Psoas muscle (tissue), 7 donors: ENCODE measurements at regions not wholly inside any gene's neighbourhood (a gene's known extent, or its start where the extent isn't known, plus 50 kb on each side); places are given as distances from the start of the nearest gene placed in this dataset.

Experiments
- ATAC-seq, 4 donors: fragments of 200-7000 bp; cut with Tn5 transposase; one replicate each; pipeline ENCODE4 v1.9.1; 2020; ENCODE audit warnings: moderate library complexity in 3 of 4, mild to moderate bottlenecking in 2 of 4
- DNase-seq, 2 donors: peaks; one replicate each; pipeline ENCODE4 v3.0.0-alpha.2; 2020
- H3K27ac ChIP-seq: fragments of 200-600 bp; one replicate; pipeline ENCODE4 v1.8.0; 2022
- H3K27me3 ChIP-seq, 3 donors: fragments of 200-600 bp in 1 of 3; one replicate each; pipeline versions ENCODE4 v1.6.1 to v1.8.0; 2013 to 2022; ENCODE audit warnings: low read length in 2 of 3, mild to moderate bottlenecking in 2 of 3, moderate library complexity in 1 of 3; ENCODE audit not compliant: insufficient read depth in 3 of 3
- H3K36me3 ChIP-seq, 2 donors: fragments of 200-600 bp in 1 of 2; one replicate each; pipeline versions ENCODE4 v1.6.1 to v1.8.0; 2013 to 2022; ENCODE audit warnings: low read depth in 1 of 2, mild to moderate bottlenecking in 1 of 2, moderate library complexity in 1 of 2; ENCODE audit not compliant: insufficient read depth in 1 of 2
- H3K4me1 ChIP-seq: fragments of 200-600 bp; one replicate; pipeline ENCODE4 v1.8.0; 2022
- H3K4me3 ChIP-seq: fragments of 200-600 bp; one replicate; pipeline ENCODE4 v1.8.0; 2022; ENCODE audit warnings: mild to moderate bottlenecking
- H3K9me3 ChIP-seq: fragments of 200-600 bp; one replicate; pipeline ENCODE4 v1.8.0; 2022
- WGBS, 3 donors: extraction: QIAGEN DNeasy Blood & Tissue Kit; methylation state at CpG; one replicate each; pipeline versions ENCODE4 v1.1.6 to v1.1.7; 2013; 5-methylcytosine and 5-hydroxymethylcytosine counted together
- intact Hi-C, 2 donors: fragments of 100-400 bp; cut with DNase I; formaldehyde crosslinking; loops; one replicate each; pipeline versions ENCODE4 v1.11.0 to v1.14.2; 2022
- TF ChIP-seq, protein P1 (sequence below): fragments of 200-600 bp; IDR thresholded peaks from one replicate; pipeline ENCODE4 v1.8.0; 2022; ENCODE audit warnings: antibody characterized with exemption
- donor health status: healthy with polysubstance abuse.
- donor health status: DM: no; HTN: no; CAD: no; lungs with moderate emphysema.
- donor health status: Bipolar disorder and iron deficiency.
- donor health status: healthy.
- donor health status: DM: yes; HTN: yes; CAD: no.
- donor health status: DM: no; HTN: no; CAD: no.
- donor health status: DM: yes; HTN: yes; CAD: no.

DNA sequence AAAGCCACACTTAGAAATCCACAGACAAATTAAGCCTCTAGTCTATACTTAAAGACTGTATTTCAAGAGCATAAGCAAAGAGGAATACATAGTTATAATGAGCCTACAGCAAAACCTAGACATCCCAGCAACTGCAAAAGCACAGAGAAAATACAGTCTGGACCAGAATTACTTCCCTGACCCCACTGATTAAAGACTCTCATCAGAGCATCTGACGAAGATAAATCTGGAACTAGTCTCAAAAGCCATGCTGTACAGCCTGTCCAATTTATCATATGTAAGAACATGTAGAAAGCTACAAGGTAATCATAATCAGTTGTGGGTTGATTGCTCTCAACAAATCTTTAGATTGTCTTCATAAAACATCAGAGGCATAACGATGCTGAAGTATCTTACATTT is 285.1 kb upstream of the CAND1 start:
- intact Hi-C loops, result no loop called here
- DNase-seq (no peak), ATAC-seq (no peak)
- Histone ChIP-seq H3K4me3 (no peak overlapping the region), H3K36me3 (no peaks in the 10 kb centered on the region), H3K9me3 (no peaks in the 10 kb centered on the region), H3K27me3 (no peaks in the 10 kb centered on the region), H3K27ac (no peak overlapping the region), H3K4me1 (no peaks in the 10 kb centered on the region)
- WGBS, 3 donors, result 87 to 94% (median 91%) methylated on average over 2 of the region's 2 CpGs
- TF ChIP-seq, protein P1, sequence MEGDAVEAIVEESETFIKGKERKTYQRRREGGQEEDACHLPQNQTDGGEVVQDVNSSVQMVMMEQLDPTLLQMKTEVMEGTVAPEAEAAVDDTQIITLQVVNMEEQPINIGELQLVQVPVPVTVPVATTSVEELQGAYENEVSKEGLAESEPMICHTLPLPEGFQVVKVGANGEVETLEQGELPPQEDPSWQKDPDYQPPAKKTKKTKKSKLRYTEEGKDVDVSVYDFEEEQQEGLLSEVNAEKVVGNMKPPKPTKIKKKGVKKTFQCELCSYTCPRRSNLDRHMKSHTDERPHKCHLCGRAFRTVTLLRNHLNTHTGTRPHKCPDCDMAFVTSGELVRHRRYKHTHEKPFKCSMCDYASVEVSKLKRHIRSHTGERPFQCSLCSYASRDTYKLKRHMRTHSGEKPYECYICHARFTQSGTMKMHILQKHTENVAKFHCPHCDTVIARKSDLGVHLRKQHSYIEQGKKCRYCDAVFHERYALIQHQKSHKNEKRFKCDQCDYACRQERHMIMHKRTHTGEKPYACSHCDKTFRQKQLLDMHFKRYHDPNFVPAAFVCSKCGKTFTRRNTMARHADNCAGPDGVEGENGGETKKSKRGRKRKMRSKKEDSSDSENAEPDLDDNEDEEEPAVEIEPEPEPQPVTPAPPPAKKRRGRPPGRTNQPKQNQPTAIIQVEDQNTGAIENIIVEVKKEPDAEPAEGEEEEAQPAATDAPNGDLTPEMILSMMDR, result no peak

DNA sequence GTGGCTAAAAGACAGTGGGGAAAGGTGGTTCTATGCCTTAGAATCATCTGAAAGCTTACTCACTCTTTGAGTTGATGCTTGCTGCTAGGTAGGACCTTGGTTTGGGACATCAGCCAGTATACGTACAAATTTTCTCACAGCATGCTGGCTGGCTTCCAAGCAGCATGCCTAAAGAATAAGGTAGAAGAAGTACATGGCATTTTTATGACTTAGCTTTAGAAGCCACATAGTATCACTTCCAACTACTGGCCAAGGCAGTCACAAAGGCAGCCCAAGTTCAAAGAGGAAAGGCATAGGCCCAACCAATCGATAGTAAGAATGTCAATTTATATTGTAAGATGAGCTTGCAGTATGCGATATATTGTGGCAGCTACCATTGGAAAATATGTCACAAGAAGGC is 284.2 kb upstream of the CAND1 start:
- WGBS, 3 donors, result 38 to 42% (median 40%) methylated on average over 3 of the region's 3 CpGs

DNA sequence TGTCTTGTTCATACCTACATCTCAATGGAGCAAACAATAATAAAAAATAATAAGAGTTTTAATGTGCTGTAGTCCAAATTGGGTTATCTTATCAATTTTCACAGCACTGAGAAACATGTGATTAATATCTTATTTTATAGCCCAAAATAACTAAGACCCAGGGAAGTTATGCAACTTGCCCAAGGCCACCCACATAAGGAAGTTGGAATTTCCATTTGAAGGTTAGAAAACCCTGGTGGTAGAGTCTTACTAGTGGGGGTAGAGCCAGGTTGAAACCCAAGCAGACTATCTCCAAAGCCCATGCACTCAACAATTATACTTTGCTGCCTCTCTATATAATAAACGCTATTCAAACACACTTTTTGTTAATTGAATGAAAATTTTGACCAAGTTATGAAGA is 270.0 kb upstream of the CAND1 start:
- Histone ChIP-seq H3K9me3 (no peaks in the 10 kb centered on the region), H3K4me3 (no peak overlapping the region), H3K27ac (no peak overlapping the region), H3K36me3 (no peaks in the 10 kb centered on the region), H3K4me1 (no peaks in the 10 kb centered on the region), H3K27me3 (no peaks in the 10 kb centered on the region)
- DNase-seq, result no peak
- intact Hi-C loops, result no loop called here
- no peak for ATAC-seq
- TF ChIP-seq, protein P1, result no peak
- 81 to 92% (median 87%) methylated on average over 1 of the region's 1 CpG for WGBS, 3 donors

More for the DNA sequence above, 284.2 kb upstream of the CAND1 start:
- Histone ChIP-seq H3K4me1 (no peaks in the 10 kb centered on the region), H3K36me3 (no peaks in the 10 kb centered on the region), H3K27me3 (no peaks in the 10 kb centered on the region), H3K9me3 (no peaks in the 10 kb centered on the region), H3K4me3 (no peak overlapping the region), H3K27ac (no peak overlapping the region)
- DNase-seq, result no peak
- intact Hi-C loops, result no loop called here
- ATAC-seq, result no peak
- TF ChIP-seq, protein P1, result no peak

DNA sequence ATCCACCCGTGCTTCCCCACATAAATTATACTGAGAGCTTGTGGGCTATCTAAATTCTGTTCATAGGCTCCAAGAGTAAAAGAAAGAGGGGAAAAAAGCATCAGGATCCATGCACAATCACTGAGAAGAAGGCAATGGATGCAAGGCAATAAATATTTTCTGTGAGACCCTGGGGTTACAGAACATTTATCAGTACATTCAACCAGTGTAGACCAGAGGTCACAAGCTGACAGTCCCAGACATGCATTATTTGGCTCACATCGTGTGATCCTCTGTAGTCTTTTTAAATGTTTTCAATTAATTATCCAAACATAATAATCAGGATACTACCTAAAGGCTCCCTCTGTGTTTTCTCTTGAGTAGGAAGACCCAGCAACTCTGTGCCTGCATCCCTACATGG is 267.9 kb upstream of the CAND1 start:
- Histone ChIP-seq H3K27ac (no peak overlapping the region), H3K36me3 (no peaks in the 10 kb centered on the region), H3K27me3 (no peaks in the 10 kb centered on the region), H3K4me3 (no peak overlapping the region), H3K9me3 (no peaks in the 10 kb centered on the region), H3K4me1 (no peaks in the 10 kb centered on the region)
- DNase-seq, result no peak
- TF ChIP-seq, protein P1, result no peak
- ATAC-seq, result no peak
- 40 to 52% (median 47%) methylated on average over 2 of the region's 2 CpGs for WGBS, 3 donors
- intact Hi-C loops, result no loop called here

DNA sequence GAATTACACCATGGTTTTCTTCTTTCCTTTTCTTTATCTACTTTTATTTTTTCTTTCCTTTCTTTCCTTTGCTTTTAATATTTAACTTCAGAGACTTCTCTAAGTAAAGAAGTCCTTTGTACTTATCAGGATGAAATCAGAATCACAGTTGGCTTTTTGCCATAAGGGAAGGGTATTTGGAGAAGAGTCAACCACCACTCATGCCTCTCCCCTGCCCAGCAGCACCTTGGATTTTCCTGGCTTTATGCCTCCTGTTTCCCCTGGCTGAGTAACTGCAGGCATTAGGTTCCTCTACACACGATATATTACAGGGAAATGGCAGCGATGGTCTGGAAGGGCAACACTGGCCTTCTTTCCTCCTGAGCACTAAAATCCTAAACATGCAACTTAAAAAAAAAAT is 266.4 kb upstream of the CAND1 start:
- ATAC-seq (no peak), DNase-seq (no peak)
- intact Hi-C loops, result no loop called here
- TF ChIP-seq, protein P1, result no peak
- no peak overlapping the region for H3K27ac ChIP-seq
- H3K4me3 ChIP-seq, result no peak overlapping the region
- H3K36me3 ChIP-seq, result no peaks in the 10 kb centered on the region
- H3K27me3 ChIP-seq, result no peaks in the 10 kb centered on the region
- H3K9me3 ChIP-seq, result no peaks in the 10 kb centered on the region
- H3K4me1 ChIP-seq, result no peaks in the 10 kb centered on the region
- 31 to 58% (median 49%) methylated on average over 2 of the region's 2 CpGs for WGBS, 3 donors
